ENCODE measurements at regions not wholly inside any gene's neighbourhood (a gene's known extent, or its start where the extent isn't known, plus 50 kb on each side); places are given as distances from the start of the nearest gene placed in this dataset.
A peak's percentile ranks its signal among the peaks of the same experiment; 100 is the strongest.

DNA sequence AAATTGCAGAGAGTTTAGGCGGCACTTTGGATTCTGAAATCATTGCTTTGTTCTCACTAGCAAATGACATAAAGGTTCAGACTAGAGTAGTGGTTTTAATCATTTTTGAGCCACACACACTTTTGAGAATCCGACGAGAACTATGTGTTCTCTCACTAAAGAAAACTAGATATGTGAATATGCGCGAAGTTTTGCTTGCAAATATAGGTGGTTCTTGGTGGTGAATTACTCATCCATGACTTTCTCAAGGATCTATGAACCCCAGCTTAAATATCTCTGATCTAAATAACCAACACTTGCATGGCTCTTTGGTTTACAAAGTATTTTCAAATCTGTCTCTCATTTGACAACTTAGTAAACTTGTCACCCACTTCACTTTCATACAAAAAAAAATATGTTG, 54.8 kb downstream of the NOG start:
- intact Hi-C loops (cut with DNase I): no loop called here

DNA sequence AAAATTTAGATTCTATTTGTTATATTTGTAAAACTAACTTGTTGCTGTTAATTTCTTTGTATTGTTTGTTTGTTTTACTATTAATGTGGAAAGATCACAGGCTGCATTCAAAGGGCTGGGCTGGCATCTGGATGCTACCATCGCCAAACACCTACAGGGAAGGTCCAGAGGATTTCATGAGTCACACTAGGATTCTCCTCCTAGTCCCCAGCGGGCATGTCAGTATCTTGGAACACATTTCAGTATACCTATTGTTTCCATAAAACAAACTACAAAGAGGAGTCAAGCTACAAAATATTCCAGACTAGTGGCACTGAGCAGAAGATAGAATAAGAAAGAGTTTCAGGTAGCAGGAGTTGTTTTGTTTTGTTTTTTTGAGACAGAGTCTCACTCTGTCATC, 55.3 kb downstream of the NOG start:
- ATAC-seq (ENCODE audit: poor library complexity): no peak
- DNase-seq: no peak
- intact Hi-C loops (cut with DNase I): no loop called here

More for the DNA sequence above, 54.8 kb downstream of the NOG start:
- ATAC-seq (ENCODE audit: poor library complexity) (no peak), DNase-seq (no peak)

DNA sequence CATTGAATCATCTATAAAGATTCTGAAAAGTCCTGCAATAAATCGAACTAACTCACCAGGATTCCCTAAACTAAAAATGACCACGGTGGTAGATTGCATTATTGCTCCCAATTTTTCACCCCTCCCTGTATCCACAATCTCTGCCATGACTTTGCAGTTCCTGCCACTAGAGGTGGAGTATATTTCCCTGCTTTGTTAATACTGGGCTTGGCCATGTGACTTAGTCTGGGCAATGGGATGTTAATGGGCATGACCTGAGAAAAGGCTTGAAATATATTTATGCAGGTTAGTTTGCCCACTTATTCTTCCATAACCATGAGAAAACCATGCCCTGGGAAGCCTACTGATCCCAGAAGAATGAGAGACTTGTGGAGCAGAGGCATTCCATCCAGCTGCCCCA, 59.1 kb downstream of the NOG start:
- DNase-seq (no peak), ATAC-seq (ENCODE audit: poor library complexity) (no peak)
- intact Hi-C loops (cut with DNase I): no loop called here

DNA sequence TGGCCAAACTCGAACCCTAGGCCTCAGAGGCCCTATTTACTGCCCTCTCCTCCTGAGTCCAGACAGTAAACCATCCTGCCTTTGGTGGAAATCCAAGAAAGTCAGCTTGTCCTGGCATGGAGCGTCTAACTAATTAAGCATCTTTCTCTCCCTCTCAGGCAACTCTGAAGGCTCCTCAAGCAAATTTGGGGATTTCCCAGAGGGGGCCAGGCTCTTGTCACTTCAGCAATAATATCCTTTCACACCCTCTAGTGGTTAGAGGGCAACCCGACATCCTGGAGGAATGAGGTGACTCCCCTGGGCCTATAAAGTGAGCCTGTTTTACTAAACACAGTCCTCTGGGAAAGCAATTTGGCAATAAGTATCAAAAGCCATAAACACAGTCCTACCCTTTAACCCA, 60.4 kb downstream of the NOG start:
- ATAC-seq (ENCODE audit: poor library complexity) (no peak), DNase-seq (no peak)
- intact Hi-C loops (cut with DNase I): no loop called here

DNA sequence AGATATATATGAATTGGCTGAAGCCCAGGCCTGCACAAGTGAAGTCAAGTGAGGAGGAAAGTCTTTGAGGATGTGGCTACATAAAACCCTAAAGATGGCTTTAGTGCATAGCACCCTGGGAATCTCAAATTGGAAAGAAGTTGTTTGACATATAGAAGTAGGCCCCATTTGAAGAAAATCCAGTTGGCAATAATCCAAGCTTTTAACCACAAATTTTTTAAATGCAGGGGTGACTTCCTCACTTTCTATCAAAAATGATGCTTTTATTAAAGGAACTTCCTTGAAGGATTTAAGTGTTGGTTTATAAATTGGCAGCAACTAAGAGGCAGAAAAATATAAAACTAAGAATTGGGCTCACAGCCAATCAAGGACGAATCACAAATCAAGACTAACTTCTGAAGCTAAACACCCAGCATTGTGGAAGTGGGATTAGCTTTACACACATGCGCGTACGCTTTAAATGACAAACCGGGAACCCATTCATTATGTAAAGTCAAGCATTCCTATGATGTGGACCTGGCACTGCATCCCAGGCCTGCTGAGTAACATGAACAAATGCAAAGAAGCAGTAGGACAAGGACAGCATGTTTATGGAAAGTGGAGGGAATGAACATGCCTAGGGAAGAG, 63.3 kb downstream of the NOG start:
- no peak for ATAC-seq (ENCODE audit: poor library complexity)
- intact Hi-C loops (cut with DNase I): no loop called here
- no peak for DNase-seq

DNA sequence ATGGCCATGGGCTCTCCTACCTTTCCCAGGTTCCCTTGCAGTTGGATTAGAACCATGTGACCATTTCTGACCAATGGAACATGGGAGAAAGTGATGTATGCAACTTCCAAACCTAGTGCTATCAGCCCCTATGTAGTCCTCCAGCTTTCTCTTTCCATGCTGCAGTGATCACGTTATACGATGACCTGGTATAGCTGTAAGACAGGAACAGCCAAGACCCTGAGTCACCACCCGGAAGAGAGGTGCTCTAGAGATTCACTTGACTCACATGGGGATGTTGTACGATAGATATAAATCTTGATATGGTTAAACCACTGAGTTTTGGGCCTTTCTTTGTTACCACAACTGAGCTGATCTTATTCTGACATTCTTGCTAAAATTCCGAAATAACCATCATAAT, 65.1 kb downstream of the NOG start:
- intact Hi-C loops (cut with DNase I): no loop called here
- no peak for ATAC-seq (ENCODE audit: poor library complexity)
- no peak for DNase-seq

DNA sequence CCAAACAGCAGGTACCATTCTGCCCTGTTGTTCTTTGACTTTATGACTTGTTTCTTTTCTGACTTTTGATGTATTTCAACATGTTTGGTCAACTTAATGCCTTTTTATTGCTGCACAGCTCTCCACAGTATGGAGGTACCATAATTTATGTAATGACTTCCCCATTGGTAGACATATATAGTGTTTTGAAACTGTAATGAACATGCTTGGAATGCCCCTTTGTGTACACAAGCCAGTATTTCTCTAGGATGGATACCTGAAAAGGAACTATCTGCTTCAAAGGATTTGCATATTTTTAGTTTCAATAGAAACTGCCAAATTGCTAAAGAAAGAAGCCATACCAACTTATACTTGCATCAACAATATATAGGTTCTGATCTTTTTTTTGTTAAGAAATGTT, 66.1 kb downstream of the NOG start:
- DNase-seq: no peak

DNA sequence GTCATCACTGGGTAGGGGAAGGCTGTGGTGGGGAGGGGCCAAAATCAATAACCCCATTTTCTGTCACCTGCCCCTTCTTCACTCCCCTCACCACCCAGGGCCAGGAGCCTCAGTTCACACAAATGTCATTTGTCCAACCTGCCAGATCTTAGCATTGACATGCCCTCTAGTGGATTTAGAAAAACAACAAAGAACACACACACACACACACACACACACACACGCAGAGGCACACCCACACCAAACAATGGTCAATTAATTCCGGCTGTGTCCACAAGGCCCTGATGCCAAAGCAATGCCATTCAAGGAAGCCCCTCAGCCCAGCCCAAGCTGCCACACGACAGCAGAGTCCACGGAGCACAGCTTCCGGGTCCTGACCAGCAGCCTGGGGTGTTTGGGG, 68.4 kb downstream of the NOG start:
- no peak for DNase-seq
- no peak for ATAC-seq (ENCODE audit: poor library complexity)
- intact Hi-C loops (cut with DNase I): no loop called here

More for the DNA sequence above, 66.1 kb downstream of the NOG start:
- ATAC-seq (ENCODE audit: poor library complexity): no peak
- intact Hi-C loops (cut with DNase I): no loop called here

DNA sequence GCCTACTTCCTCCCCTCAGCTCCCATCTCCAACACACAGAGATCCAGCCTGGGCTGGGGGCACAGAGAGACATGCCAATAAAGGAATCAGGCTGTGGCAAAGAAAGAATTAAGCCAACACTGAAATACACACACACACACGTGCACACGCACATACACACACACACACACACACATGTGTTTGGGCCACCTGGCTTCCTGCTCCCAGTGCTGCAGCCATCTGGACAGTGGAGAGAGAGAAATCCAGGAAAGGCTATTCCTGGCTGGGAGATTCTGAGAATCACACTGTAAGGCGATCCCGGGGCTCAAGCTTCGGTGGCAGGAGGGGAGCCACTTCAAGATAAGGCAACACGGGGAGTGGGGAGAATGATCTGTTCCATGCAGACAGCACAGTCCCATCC, 72.4 kb downstream of the NOG start:
- intact Hi-C loops (cut with DNase I): no loop called here
- no peak for ATAC-seq (ENCODE audit: poor library complexity)
- no peak for DNase-seq

DNA sequence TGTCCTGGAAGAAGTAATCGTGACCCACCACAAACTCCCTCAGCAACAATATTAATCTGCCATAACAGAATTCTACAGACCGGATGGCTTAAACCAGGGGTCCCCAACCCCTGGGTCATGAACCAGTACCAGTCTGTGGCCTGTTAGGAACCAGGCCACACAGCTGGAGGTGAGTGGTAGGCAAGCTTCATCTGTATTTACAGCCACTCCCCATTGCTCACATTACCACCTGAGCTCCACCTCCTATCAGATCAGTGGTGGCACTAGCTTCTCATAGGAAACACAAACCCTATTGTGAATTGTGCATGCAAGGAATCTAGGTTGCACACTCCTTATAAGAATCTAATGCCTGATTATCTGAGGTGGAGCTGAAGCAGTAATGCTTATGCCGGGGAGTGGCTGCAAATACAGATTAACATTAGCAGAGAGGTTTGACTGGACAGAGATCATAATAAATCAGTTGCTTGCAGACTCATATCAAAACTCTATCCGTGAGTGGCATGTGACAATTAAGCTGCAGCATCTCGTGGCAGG, 74.5 kb downstream of the NOG start:
- DNase-seq (no peak), ATAC-seq (ENCODE audit: poor library complexity) (no peak)
- intact Hi-C loops (cut with DNase I): no loop called here

DNA sequence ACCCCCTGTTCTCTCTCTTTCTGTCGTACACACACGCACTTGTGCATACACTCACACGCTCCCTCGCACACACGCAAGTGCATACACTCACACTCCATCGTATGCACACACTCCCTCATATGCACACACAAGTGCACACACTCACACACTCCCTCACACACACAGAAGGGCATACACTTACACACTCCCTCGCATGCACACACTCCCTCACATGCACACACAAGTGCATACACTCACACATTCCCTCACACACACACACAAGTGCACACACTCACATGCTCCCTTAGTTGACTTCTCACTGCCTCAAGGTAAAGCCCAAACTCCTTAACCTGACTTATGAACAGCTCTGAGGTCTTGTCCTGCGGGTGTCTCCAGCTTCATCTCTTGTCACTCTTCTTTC, 78.7 kb downstream of the NOG start:
- DNase-seq (no peak), ATAC-seq (ENCODE audit: poor library complexity) (no peak)
- intact Hi-C loops (cut with DNase I): no loop called here

DNA sequence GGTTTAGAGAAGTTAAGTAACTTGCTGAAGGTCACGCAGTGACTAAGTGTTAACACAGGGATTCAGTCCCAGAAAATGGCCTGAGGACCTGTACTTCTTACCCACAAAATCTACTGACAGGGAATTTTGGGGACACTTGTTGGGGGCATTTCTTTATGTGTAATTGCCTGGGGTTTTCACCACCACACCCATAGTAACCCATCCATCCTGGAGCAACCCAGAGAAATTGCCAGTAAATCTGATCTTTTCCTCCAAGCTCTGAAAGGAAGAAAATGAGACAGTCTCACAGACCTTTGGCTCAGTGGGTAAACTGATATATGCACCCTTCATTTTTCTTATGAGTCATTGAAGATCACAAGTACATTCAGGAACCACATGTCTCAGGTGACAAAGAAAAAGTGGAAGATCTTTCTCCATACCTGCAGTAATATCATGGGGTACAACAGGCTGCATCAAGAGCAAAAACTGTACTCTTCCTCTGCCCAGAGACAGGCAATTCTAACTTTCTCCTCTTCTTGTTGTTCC, 81.0 kb downstream of the NOG start:
- no peak for ATAC-seq (ENCODE audit: poor library complexity)
- intact Hi-C loops (cut with DNase I): no loop called here
- no peak for DNase-seq

DNA sequence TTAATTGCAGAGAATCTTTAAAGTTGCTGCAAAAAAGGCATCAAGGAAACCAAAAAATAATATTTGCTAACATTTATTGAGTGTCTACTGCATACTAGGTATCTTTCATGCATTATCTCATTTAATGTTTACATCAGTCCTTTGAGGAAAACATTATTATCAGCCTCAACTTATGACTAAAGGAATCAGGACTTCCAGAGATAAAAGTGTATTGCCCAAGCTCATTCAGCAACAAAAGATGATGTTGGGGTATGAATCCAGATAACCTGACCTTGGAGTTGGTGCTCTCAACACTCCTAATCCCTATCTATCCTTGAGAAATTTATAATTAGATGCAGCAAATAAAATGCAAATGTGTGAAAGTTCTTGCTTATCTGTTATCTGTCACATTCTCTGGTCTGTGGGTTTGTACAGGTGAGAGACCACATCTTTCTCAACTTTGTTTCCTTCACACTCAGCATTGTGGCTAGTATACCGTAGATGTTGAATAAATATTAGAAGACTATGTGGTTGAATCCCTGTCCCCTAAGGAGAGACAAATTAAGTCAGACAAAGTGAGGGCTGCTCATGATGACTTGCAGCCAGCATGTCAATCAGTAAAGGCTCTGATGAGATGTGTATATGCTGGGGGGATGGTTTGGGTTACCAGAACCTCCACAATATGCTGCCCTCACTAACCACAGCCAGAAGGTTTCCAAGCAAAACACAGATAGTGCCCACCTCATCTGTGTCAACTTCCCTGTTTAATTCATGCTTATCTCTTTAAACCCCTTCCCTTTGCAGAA, 82.6 kb downstream of the NOG start:
- intact Hi-C loops (cut with DNase I): no loop called here
- ATAC-seq (ENCODE audit: poor library complexity) (no peak), DNase-seq (no peak)

DNA sequence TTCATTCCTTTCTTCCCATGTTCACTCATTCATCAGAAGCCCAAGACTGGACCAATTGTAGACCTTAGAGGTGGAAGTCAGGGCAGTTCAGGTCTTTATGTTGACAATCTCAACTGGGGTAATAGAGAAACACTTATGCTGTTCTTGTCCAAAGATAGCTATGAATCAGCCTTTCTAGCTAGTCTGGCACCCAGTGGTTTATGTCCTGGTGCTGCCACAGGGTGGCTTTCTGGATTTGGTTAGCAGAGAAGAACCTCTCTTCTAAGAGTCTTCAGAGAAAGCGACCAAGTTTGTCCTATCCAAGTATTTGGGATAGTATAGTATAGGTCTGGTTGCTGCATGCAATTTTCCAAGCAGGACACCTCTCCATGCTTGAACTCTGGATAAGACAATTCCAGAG, 83.3 kb downstream of the NOG start:
- no peak for DNase-seq
- intact Hi-C loops (cut with DNase I): no loop called here
- ATAC-seq (ENCODE audit: poor library complexity): no peak

DNA sequence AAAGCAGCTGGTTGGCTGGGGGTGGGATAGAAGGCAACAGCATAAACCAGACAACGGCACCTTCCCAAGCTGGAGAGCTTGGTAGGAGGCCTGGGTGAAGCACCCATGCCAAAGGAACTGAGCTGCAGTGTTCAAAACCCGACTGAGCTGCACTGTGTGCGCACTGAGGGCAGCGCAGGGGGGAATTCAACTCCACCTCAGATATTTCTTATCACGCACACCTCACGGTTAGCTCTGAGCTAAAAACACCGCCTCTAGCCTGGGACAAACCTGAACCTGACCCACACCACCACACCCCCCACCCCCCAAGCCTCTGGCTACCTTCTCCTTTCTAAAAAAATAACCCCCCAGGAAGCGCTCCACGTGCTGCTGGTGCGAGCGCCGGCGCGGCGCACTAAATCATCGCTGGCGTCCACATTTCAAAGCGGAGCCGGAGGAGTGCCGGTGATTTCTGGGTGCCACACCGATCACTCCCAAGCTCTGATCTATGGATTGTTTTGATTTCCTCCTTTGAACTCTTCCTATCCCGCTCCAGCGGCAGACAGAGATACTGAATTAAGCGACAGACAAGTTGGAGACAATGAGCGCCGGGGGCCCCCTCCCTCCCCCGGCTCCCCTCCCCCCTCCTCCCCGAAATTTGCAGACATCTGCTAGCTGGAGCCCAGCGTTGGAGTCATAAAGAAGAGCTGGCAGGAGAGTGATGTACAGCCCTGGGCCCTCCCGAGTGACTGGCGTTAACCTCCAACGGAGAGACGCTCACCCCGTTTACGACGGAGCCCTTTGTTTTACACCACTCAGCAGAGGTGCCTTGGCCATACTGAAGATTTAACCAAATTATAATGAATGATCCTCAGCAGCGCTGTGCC, 85.0 kb downstream of the NOG start:
- intact Hi-C loops (cut with DNase I): no loop called here
- ATAC-seq (ENCODE audit: poor library complexity) (peak; percentile 59), DNase-seq (no peak)

DNA sequence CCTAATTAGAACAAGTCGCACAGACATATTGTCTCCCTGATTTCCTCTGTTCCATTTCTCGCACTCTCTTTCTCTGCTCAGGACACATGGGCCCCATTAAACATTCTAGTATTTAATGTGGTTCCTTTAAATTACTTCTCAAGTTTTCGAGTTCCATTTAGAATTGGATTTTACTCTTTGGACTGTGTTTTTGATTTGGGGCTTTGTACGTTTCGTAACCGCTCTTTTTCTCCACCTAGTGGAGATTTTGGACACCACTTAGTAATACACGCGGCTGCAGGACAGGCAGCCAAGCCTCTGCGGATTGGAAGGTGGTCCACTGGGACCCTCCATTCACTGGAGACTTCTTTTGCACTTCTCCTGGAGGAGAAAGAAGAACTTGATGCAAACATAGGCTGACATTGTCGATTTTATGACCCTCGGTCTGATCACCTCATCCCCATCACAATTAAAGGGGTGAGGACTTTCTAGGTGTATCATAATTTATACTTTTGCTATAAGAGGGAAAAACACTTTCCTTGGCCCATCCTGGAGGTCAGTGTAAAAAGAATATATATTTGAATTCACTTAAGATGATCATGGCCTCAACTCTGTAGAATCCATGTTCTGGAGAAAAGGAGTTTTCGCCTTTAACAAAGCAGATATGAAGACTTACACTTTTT, 85.7 kb downstream of the NOG start:
- intact Hi-C loops (cut with DNase I): no loop called here
- peak; percentile 82 for ATAC-seq (ENCODE audit: poor library complexity)
- DNase-seq: no peak

DNA sequence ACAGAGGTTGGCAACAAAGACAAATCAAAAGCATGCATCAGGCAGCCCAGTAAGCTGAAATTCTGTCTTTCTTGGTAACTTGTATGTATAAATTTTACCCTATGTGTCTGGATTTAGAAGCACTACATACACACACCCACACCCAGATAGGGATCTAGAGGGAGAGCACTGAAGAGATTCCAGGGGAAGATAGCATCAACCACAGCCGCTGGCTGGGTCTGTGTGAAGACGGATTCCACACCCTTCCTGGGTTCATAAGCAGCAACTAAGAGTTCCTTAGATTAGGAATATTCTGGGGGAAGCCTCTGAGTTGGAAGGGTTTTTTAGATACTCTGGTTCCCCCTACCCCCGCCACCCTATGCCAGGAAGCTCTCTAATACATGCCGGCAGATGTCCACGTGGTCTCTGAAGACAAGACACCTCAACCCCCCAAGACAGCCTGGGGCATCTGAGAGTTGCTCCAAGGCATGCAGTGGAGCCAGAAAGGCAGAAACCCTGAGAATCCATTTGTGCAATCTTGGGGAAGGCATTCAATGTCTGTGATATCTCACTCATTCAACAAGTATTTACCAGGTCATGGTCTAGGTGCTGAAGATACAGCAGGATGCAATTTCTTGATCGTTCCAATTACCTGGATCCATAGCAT, 86.4 kb downstream of the NOG start:
- DNase-seq (no peak), ATAC-seq (ENCODE audit: poor library complexity) (no peak)

DNA sequence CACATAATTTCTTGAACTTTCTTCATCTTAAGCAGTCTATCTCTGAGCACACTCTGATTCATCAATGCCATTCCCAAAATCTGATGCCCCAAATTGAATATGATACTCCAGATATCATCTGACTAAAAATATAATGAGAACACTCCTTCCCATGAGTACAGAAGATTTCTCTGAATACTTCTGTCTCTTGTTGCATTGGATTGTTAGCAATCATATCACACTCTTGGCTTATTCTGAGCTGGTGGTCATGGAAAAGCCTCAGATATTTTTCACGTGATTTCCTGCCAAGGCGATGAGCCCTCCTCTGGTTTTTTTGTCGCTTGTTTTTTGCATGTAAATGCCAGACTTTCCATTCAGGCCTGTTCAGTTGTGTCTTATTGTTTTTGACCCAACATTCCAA, 87.2 kb downstream of the NOG start:
- no peak for ATAC-seq (ENCODE audit: poor library complexity)

More for the DNA sequence above, 86.4 kb downstream of the NOG start:
- intact Hi-C loops (cut with DNase I): no loop called here

More for the DNA sequence above, 87.2 kb downstream of the NOG start:
- intact Hi-C loops (cut with DNase I): no loop called here
- no peak for DNase-seq

Data from Right ventricle myocardium superior (tissue), 1 donor.